SKM-1 (cell line): ENCODE measurements at regions not wholly inside any gene's neighbourhood (a gene's known extent, or its start where the extent isn't known, plus 50 kb on each side); places are given as distances from the start of the nearest gene placed in this dataset.

Source experiments
- DNase-seq: peaks from one replicate; lab custom pipeline; 2025; ENCODE audit not compliant: unreplicated experiment; lab: John Stamatoyannopoulos, UW

- no peak for DNase-seq
Observed at GRCh38 chr18:47345291-47345690, 93.8 kb upstream of the SKOR2 start.

GRCh38 chr18:47343291-47343690 is 91.8 kb upstream of the SKOR2 start:
- DNase-seq = no peak

GRCh38 chr18:47342566-47342965 is 91.1 kb upstream of the SKOR2 start:
- DNase-seq = no peak

GRCh38 chr18:47341678-47342077 is 90.2 kb upstream of the SKOR2 start:
- no peak for DNase-seq

GRCh38 chr18:47334966-47335365 is 83.5 kb upstream of the SKOR2 start:
- no peak for DNase-seq

- no peak for DNase-seq
Observed at GRCh38 chr18:47333926-47334635, 82.6 kb upstream of the SKOR2 start.

GRCh38 chr18:47331641-47332040 is 80.2 kb upstream of the SKOR2 start:
- DNase-seq = no peak

GRCh38 chr18:47331026-47331425 is 79.6 kb upstream of the SKOR2 start:
- no peak for DNase-seq

- no peak for DNase-seq
Observed at GRCh38 chr18:47323158-47323557, 71.7 kb upstream of the SKOR2 start.

- DNase-seq = no peak
Observed at GRCh38 chr18:47321815-47322214, 70.4 kb upstream of the SKOR2 start.

- no peak for DNase-seq
Observed at GRCh38 chr18:47317824-47318508, 66.5 kb upstream of the SKOR2 start.

- no peak for DNase-seq
Observed at GRCh38 chr18:47316924-47317323, 65.5 kb upstream of the SKOR2 start.

GRCh38 chr18:47313901-47314300 is 62.4 kb upstream of the SKOR2 start:
- DNase-seq = no peak

- DNase-seq = no peak
Observed at GRCh38 chr18:47311585-47311984, 60.1 kb upstream of the SKOR2 start.
